OCI-M1 (cell line): ENCODE measurements at regions not wholly inside any gene's neighbourhood (a gene's known extent, or its start where the extent isn't known, plus 50 kb on each side); places are given as distances from the start of the nearest gene placed in this dataset.
"Not testable (repeated sequence)": the region's sequence is repeated elsewhere in the genome, so short reads cannot be mapped to it uniquely, and the experiment has no call there.

Experiments used
- DNase-seq: peaks from one replicate; lab custom pipeline; 2025; lab: John Stamatoyannopoulos, UW

DNA sequence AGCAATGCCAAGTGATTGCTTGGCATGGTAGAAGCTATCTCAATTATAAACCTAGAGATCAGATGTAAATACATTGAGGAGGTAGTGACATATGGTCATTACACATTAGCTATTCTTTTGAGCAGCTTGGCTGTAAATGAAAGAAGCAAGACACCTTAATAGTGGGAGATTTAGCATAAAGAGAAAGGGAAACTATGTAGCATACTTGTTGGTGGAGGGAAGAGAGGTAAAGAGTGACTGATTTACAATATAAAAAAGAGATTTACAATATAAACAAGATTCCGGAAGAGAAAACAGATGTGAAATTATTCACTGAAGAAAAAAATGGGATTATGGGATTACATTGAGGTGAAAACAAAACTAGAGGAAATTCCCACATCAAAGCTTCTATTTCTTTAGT, 2009.6 kb downstream of the OLFM4 start:
- no peak for DNase-seq

DNA sequence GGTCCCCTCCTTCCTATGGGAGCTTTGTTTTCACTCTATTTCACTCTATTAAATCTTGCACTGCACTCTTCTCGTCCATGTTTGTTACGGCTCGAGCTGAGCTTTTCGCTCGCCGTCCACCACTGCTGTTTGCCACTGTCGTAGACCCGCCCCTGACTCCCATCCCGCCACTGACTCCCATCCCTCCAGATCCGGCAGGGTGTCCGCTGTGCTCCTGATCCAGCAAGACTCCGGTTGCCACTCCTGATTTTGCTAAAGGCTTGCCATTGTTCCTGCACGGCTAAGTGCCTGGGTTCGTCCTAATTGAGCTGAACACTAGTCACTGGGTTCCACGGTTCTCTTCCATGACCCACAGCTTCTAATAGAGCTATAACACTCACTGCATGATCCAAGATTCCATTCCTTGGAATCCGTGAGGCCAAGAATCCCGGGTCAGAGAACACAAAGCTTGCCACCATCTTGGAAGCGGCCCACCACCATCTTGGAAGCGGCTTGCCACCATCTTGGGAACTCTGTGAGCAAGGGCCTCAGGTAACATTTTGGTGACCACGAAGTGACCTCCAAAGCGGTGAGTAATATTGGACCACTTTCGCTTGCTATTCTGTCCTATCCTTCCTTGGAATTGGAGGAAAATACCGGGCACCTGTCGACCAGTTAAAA, 2025.4 kb downstream of the OLFM4 start:
- not testable (repeated sequence) for DNase-seq

DNA sequence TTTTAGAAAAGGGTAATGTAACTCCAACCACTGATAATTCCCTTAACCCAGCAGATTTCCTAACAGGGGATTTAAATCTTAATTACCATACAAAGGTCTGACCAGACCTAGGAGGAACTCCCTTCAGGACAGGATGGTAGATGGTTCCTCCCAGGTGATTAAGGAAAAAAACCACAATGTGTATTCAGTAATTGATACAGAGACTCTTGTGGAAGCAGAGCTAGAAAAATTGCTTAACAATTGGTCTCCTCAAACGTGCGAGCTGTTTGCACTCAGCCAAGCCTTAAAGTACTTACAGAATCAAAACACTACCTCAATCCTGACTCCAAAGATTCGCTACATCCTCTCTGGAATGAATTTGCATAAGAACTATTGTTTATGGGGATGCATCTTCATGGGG, 2027.1 kb downstream of the OLFM4 start:
- DNase-seq, result not testable (repeated sequence)

DNA sequence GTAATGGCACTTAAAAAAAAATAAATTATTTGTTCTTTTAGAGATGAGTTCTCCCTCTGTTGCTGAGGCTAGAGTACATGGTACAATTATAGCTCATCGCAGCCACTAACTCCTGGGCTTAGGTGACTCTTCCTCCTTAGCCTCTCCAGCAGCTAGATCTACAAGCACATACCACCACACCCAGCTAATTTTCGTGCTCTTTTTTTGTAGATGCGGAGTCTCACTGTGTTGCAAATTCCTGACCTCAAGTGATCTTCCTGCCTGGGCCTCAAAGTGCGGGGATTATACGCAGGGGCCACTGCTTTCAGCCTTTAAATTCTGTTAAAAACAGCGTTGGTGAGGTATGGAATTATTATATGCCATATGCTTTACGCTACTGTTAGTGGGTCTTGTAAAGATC, 2034.0 kb downstream of the OLFM4 start:
- no peak for DNase-seq

DNA sequence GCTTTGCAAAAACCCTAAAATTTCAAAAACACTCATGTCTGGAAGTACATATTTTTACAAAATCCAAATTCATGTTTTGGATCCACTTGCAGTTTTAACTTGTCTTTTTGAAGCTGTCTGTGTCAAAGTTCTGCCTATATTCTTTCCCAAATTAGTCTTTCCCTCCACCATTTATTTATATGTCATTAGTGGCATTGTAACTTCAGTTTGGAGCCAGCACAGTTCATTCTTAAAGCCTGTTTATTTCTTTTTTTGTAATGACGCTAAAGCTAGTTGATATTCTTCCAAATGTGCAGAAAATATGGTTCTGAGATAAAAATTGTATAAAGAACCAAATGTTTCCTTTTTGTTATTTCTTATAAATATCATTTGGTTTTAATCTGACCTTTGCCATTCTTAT, 2039.3 kb downstream of the OLFM4 start:
- DNase-seq, result no peak

- no peak for DNase-seq
Measured at GRCh38 chr13:55069746-55070145, 2041.1 kb downstream of the OLFM4 start.

- no peak for DNase-seq
Measured at GRCh38 chr13:55073000-55073399, 2044.4 kb downstream of the OLFM4 start.

- DNase-seq, result no peak
Measured at GRCh38 chr13:55084630-55085029, 2056.0 kb downstream of the OLFM4 start.

DNA sequence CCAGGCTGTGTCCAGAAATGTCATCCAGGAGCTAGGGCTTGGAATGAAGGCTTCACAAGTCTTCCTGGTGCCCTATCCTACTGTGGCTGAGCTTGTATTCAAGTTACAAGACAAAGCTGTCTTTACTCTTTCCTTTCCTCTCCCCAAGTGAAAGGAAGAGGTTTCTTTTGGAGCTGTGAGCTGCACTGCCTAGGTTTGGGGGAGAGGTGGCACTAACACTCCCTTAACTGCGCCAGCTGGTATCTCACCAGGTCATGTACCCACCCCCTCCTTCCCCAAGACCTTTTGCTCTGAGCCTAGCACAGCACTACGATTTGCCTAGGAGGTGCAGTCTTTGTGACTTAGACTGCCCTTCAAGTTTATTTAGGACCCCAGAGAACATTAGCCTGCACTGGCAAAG, 2053.6 kb upstream of the PRR20A start:
- no peak for DNase-seq

DNA sequence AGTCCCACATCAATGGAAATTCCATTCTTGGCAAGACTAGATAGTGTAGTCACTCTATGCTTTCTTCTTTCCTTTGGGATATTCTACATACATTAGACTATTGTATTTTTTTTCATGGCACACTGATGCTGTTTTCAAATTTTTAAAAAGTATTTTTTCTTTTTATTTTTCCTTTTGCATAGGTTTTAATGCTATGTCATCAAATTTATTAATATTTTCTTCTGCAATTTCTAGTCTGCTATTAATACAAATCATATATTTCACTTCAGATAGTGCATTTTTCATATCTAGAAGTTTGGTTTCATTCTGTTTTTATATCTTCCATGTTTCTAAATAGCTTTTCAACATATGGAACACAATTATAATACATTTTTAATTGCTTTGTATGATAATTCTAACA, 2050.1 kb upstream of the PRR20A start:
- no peak for DNase-seq

- no peak for DNase-seq
Measured at GRCh38 chr13:55091172-55091571, 2049.5 kb upstream of the PRR20A start.

DNA sequence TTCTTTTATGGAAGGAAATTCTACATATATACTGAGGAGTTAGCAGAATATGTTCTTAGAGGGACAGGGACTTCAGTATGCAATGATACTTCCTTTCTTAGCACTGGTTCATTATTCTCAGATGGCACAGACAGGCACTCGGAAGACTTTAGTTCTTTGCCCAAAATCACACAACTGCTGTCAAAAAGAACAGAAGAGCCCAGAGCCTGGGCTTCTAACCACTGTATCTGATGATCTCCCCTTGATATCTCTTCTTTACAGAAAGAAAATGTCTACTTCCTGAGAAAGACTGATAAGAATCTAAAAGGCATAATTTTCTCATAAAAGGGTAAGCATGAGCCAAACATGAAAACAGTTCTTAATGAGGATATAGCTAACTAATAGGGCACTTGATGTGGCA, 2034.2 kb upstream of the PRR20A start:
- no peak for DNase-seq

DNA sequence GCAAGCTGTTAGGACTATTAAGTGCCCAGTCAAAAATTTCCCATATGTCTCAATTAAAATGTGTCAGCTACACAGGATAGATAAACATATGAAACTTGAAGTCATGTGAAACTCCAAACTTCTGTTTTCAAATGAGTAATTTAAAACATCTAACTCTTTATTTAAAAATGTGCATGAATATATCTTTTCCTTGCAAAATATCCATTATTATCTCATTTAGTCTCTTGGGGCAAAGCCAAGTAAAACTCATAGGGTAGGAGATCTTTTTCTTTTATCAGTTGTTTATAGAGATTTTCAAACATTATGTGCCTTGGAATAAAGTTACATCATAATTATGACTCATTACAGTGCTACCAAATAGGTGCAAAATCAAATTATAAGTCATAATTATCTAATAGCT, 2020.1 kb upstream of the PRR20A start:
- DNase-seq, result no peak

DNA sequence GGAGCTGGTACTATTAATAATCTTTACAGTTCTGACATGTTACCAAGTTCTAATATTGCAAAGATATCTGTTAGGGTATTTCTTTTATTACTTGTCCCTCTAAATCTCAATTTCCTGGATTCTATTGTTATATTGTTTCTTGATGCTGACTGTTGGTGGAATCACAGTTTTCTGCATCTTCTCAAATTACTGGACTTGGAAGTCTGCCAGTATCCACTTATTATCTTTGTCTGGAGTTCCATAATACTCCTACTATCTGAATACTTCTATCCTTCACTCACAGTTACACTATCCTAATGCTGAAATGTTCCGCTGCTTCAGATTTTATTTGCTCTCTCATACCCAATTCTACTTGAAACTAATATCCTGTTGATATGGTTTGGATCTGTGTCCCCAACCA, 1985.7 kb upstream of the PRR20A start:
- DNase-seq, result no peak

DNA sequence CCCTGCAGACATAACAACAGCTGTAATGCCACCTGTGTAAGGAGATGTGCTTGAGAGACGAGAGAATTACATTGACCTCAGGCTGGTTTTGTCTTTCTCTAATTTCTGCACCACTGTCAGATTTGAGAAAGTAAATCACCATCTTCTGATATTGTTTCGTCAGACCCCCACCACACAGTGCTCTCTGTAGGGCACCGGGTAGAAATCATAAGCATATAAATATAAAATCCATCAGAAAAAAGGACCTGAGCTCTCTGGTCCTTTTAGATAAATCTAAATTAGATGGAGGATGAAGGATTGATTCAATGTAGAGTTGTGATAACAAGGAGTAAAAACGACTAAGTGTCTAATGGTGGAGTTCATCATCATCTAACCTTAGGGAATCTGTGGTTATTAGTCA, 1981.0 kb upstream of the PRR20A start:
- no peak for DNase-seq

GRCh38 chr13:55160867-55161266, 1979.9 kb upstream of the PRR20A start:
- DNase-seq, result no peak

DNA sequence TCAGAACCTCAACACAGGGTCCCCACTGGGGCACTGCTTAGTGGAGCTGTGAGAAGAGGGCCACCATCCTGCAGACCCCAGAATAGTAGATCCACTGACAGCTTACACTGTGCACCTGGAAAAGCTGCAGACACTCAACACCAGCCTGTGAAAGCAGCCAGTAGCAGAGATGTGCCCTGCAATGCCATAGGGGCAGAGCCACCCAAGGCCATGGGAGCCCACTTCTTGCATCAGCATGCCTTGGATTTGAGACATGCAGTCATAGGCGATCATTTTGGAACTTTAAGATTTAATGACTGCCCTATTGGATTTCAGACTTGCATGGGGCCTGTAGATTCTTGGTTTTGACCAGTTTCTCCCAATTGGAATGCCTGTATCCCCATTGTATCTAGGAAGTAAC, 1962.1 kb upstream of the PRR20A start:
- not testable (repeated sequence) for DNase-seq

- no peak for DNase-seq
Measured at GRCh38 chr13:55190996-55191395, 1949.7 kb upstream of the PRR20A start.

DNA sequence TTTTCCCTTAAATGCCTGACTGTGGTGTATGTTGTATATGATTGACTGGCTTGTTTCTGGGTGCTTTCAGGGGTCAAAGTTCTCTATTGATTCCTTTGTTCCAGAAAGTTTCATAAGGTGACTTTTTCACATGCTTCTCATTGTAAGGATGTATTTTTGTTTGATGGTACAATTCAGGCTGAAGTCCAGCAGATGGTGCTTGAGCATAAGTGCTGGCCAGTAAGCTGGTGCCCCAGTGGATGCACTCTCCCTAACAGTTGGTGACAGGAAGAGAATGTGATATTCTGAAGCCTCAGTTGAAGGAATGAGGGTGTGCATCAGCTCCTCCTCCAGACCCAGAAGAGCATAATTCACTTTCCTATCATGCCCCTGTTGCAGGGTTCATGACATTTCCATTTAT, 1941.6 kb upstream of the PRR20A start:
- peak; percentile 37 for DNase-seq

DNA sequence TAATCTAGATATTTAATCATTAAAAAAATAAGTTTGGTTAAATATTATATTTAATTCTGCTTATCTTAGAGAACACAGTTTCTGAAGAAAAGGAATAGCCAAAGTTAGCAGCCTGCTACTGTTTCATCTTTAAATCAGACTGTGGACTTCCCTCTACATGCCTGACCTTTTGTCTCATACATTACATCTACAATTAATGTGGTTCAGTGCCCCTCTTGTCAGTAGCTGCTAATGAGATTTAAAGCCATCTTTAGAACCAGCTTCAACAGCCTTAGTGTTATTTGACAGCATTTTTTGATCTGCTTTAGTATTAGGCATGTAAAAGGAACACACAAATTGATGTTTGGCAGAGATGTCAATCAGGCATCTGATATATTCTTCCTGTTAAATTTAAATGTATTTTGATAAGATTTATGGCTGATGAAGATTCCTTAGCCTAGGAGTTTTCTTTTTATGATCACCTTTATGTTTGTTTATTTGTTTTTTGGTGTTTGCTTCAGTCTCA, 1925.8 kb upstream of the PRR20A start:
- DNase-seq, result no peak

GRCh38 chr13:55219538-55219937, 1921.2 kb upstream of the PRR20A start:
- no peak for DNase-seq

DNA sequence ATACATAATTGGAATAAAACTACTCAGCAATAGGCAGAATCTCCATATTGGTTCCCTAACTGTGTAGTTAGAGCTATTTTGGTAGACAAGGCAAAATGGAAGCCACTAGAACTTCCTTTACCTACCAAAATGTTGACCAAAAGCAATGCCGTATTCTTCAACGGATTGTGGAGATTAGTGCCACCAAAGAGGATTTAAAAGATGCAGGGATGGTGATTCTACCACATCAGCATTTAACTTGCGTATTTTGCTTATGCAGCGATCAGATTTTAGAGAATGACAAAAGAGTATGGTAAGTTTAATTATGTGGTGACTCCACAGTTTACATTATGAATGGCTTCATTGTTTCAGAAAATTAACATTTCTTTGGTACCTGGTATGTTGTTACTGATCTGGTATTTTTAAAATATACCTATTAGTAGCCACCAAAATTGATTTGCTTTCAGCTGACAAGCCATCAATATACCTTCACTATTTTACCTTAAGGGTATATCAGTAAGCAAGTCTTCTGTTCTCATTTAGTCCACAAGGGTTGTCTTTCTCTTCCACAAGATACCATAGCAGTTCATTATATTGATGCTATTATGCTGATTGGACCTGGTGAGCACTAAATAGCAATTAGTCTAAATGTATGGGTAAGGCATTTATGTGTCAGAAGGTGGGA, 1910.7 kb upstream of the PRR20A start:
- DNase-seq, result no peak

- no peak for DNase-seq
Measured at GRCh38 chr13:55230570-55230908, 1910.2 kb upstream of the PRR20A start.

GRCh38 chr13:55234311-55234710, 1906.4 kb upstream of the PRR20A start:
- no peak for DNase-seq
